ENCODE measurements at regions not wholly inside any gene's neighbourhood (a gene's known extent, or its start where the extent isn't known, plus 50 kb on each side); places are given as distances from the start of the nearest gene placed in this dataset.

GRCh38 chr18:38496222-38496793 lies 930.7 kb upstream of the CELF4 start (continued):
- TF ChIP-seq ZBTB33 (IDR thresholded peaks at IDR 0.05) (no peak), CBX5 (IDR thresholded peaks at IDR 0.05; ENCODE audit: low read depth) (no peak), IRF5 (IDR thresholded peaks at IDR 0.05; ENCODE audit: borderline replicate concordance) (no peak), HDGF (IDR thresholded peaks at IDR 0.05) (no peak), ETV6 (conservative IDR thresholded peaks at IDR 0.05 in 1 of 2, IDR thresholded peaks at IDR 0.05 in 1 of 2; ENCODE audit: borderline replicate concordance in 1 of 2, low read depth in 1 of 2) (no peak), HSF1 (IDR thresholded peaks at IDR 0.05; ENCODE audit: low read depth, low read length) (no peak), BMI1 (IDR thresholded peaks at IDR 0.05; ENCODE audit: borderline replicate concordance) (no peak), EZH2 (IDR thresholded peaks at IDR 0.05; ENCODE audit: borderline replicate concordance, control insufficient read depth, low read depth, low read length) (no peak), CUX1 (IDR thresholded peaks at IDR 0.05; ENCODE audit: insufficient replicate concordance, low read depth, low read length) (no peak), BRCA1 (IDR thresholded peaks at IDR 0.05; ENCODE audit: low read depth, low read length) (no peak)

All from GM12878 (cell line).